Caco-2 (cell line): ENCODE measurements at regions not wholly inside any gene's neighbourhood (a gene's known extent, or its start where the extent isn't known, plus 50 kb on each side); places are given as distances from the start of the nearest gene placed in this dataset.

ENCODE experiments used
- BruUV-seq: library from RNA; stranded (reverse); fragments of 400-500 nt; replicated peaks from 2 replicates; lab custom pipeline; 2021; lab: Mats Ljungman, UMichigan
- CTCF ChIA-PET: fragments of 300-600 bp; sonication (Branson Sonifier 250); formaldehyde crosslinking; loops from one replicate; lab custom pipeline; 2022; ENCODE audit warnings: antibody characterized with exemption; lab: Charles Lee
- POLR2A ChIA-PET: fragments of 300-600 bp; sonication (Branson Sonifier 250); formaldehyde crosslinking; loops from one replicate; lab custom pipeline; 2022; ENCODE audit warnings: antibody characterized with exemption; lab: Charles Lee
- DNase-seq, 2 experiments: peaks; one replicate each; pipeline versions ENCODE4 v3.0.0 to v3.0.0-alpha.2; 2020 to 2022
- H3K27me3 ChIP-seq: replicated peaks from 2 replicates; pipeline ENCODE4 v1.6.0; 2011; ENCODE audit warnings: low read length; ENCODE audit not compliant: control insufficient read depth, insufficient read depth
- H3K36me3 ChIP-seq: 2 replicates; pipeline ENCODE4 v1.5.1; 2011; ENCODE audit warnings: low read length; ENCODE audit not compliant: control insufficient read depth, insufficient read depth
- H3K4me1 ChIP-seq: fragments of 250-450 bp; sonication (Bioruptor Pico); 2 replicates; pipeline ENCODE4 v1.5.1; 2020; ENCODE audit warnings: mild to moderate bottlenecking
- H3K4me3 ChIP-seq: 2 replicates; pipeline ENCODE4 v1.5.1; 2011; ENCODE audit warnings: low read depth, mild to moderate bottlenecking, control low read depth, low read length
- H3K9me3 ChIP-seq: fragments of 250-450 bp; sonication (Bioruptor Pico); 2 replicates; pipeline ENCODE4 v1.5.1; 2020; ENCODE audit warnings: mild to moderate bottlenecking, moderate library complexity
- H3K27ac Mint-ChIP-seq: one replicate; pipeline ENCODE4 v1.8.0; 2022; ENCODE audit warnings: mixed read lengths; ENCODE audit not compliant: unreplicated experiment
- H3K27me3 Mint-ChIP-seq: one replicate; pipeline ENCODE4 v1.8.0; 2022; ENCODE audit warnings: mixed read lengths; ENCODE audit not compliant: insufficient read depth, unreplicated experiment
- H3K36me3 Mint-ChIP-seq: one replicate; pipeline ENCODE4 v1.8.0; 2022; ENCODE audit warnings: mild to moderate bottlenecking, mixed read lengths; ENCODE audit not compliant: insufficient read depth, unreplicated experiment
- H3K4me1 Mint-ChIP-seq: one replicate; pipeline ENCODE4 v1.8.0; 2022; ENCODE audit warnings: low read depth, mixed read lengths; ENCODE audit not compliant: unreplicated experiment
- H3K4me3 Mint-ChIP-seq: one replicate; pipeline ENCODE4 v1.8.0; 2022; ENCODE audit warnings: mild to moderate bottlenecking, moderate library complexity, mixed read lengths; ENCODE audit not compliant: unreplicated experiment
- H3K9me3 Mint-ChIP-seq: one replicate; pipeline ENCODE4 v1.8.0; 2022; ENCODE audit warnings: mixed read lengths; ENCODE audit not compliant: unreplicated experiment
- intact Hi-C: fragments of 100-400 bp; cut with micrococcal nuclease; formaldehyde crosslinking; loops from one replicate; pipeline ENCODE4 v1.10.0; 2022; ENCODE audit not compliant: unreplicated experiment
- TF ChIP-seq, protein P1 (sequence below), 2 experiments: fragments of 200-600 bp in 1 of 2; IDR thresholded peaks; 1 replicate in 1 of 2; 2 replicates in 1 of 2; pipeline versions ENCODE4 v1.5.1 to v1.8.0; 2011 to 2022; ENCODE audit warnings: antibody characterized with exemption in 1 of 2, control low read depth in 1 of 2, inconsistent platforms in 1 of 2, low read depth in 1 of 2, low read length in 1 of 2, mild to moderate bottlenecking in 1 of 2, moderate library complexity in 1 of 2; ENCODE audit not compliant: insufficient read depth in 1 of 2, severe bottlenecking in 1 of 2, unreplicated experiment in 1 of 2

DNA sequence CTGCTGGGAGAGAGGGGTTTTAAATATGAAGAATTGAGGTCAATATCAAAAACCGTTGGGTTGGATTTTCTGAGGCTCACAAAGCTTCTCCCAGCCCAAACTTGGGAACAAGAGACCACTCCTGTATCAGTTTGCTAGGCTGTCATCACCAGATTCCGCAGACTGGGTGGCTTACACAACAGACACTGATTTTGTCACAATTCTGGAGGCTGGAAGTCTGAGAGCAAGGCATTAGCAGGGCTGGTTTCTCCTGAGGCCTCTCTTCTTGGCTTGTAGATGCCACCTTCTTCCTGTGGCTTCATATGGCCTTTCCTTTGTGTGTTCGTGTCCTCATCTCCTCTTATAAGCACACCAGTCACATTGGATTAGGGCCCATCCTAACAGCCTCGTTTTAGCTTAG is 122.9 kb upstream of the COPS8 start:
- Mint-ChIP-seq H3K36me3 (no peaks in the 10 kb centered on the region), H3K9me3 (peaks cover 8% of the 10 kb centered on the region), H3K27ac (no peak overlapping the region), H3K4me1 (peaks cover 6% of the 10 kb centered on the region), H3K27me3 (no peaks in the 10 kb centered on the region), H3K4me3 (no peak overlapping the region)
- CTCF ChIA-PET = no interaction called here
- Histone ChIP-seq H3K27me3 (no peaks in the 10 kb centered on the region), H3K4me3 (no peak overlapping the region), H3K4me1 (peaks cover 11% of the 10 kb centered on the region), H3K9me3 (no peaks in the 10 kb centered on the region; the same call in 1 of the 2 replicates), H3K36me3 (no peaks in the 10 kb centered on the region)
- TF ChIP-seq, protein P1, sequence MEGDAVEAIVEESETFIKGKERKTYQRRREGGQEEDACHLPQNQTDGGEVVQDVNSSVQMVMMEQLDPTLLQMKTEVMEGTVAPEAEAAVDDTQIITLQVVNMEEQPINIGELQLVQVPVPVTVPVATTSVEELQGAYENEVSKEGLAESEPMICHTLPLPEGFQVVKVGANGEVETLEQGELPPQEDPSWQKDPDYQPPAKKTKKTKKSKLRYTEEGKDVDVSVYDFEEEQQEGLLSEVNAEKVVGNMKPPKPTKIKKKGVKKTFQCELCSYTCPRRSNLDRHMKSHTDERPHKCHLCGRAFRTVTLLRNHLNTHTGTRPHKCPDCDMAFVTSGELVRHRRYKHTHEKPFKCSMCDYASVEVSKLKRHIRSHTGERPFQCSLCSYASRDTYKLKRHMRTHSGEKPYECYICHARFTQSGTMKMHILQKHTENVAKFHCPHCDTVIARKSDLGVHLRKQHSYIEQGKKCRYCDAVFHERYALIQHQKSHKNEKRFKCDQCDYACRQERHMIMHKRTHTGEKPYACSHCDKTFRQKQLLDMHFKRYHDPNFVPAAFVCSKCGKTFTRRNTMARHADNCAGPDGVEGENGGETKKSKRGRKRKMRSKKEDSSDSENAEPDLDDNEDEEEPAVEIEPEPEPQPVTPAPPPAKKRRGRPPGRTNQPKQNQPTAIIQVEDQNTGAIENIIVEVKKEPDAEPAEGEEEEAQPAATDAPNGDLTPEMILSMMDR (IDR thresholded peaks at IDR 0.05; ENCODE audit: insufficient read depth in 1 of 2, low read depth in 1 of 2, low read length in 1 of 2, severe bottlenecking in 1 of 2, unreplicated experiment in 1 of 2) = no peak
- intact Hi-C loops = loop anchor here (2.0 kb wide), 1 partner anchor 14 kb away; no protein-coding TSS in a partner anchor
- POLR2A ChIA-PET = no interaction called here
- DNase-seq = no peak
- no TSS peak for BruUV-seq

GRCh38 chr2:236963631-236964182 is 122.0 kb upstream of the COPS8 start:
- Histone ChIP-seq H3K36me3 (no peaks in the 10 kb centered on the region), H3K4me1 (peaks cover 18% of the 10 kb centered on the region), H3K27me3 (no peaks in the 10 kb centered on the region), H3K4me3 (no peak overlapping the region), H3K9me3 (no peaks in the 10 kb centered on the region; the same call in 1 of the 2 replicates)
- CTCF ChIA-PET = no interaction called here
- POLR2A ChIA-PET = no interaction called here
- H3K27ac Mint-ChIP-seq = no peak overlapping the region
- no peaks in the 10 kb centered on the region for H3K27me3 Mint-ChIP-seq
- no TSS peak for BruUV-seq
- H3K9me3 Mint-ChIP-seq = peaks cover 8% of the 10 kb centered on the region
- no peak overlapping the region for H3K4me3 Mint-ChIP-seq
- DNase-seq = no peak
- H3K36me3 Mint-ChIP-seq = no peaks in the 10 kb centered on the region
- TF ChIP-seq, protein P1 (IDR thresholded peaks at IDR 0.05; ENCODE audit: insufficient read depth in 1 of 2, low read depth in 1 of 2, low read length in 1 of 2, severe bottlenecking in 1 of 2, unreplicated experiment in 1 of 2) = no peak
- intact Hi-C loops = loop anchor here (2.0 kb wide), 1 partner anchor 13 kb away; no protein-coding TSS in a partner anchor
- H3K4me1 Mint-ChIP-seq = peaks cover 6% of the 10 kb centered on the region

DNA sequence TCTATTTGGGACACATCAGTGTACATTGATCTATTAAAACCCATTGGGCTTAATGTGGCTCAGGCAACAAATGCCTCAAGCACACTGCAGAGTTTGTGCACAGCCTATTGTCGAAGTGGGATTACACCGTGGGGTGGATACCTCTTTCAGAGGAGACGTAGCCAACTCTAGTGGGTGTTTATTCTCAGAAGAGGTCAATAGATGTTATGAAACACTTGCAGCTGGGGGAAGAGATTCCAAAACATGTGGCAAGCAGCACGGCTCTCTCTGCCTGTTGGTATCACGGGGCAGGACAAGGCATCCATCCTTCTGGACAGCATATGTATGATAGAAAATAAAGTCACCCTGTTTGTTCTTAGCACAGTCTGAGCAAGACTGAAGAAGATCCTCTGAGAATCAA is 121.4 kb upstream of the COPS8 start:
- no TSS peak for BruUV-seq
- ChIA-PET POLR2A (no interaction called here), CTCF (no interaction called here)
- Mint-ChIP-seq H3K27me3 (no peaks in the 10 kb centered on the region), H3K4me3 (no peak overlapping the region), H3K4me1 (peaks cover 6% of the 10 kb centered on the region), H3K36me3 (no peaks in the 10 kb centered on the region), H3K27ac (no peak overlapping the region), H3K9me3 (peaks cover 8% of the 10 kb centered on the region)
- TF ChIP-seq, protein P1 (IDR thresholded peaks at IDR 0.05; ENCODE audit: insufficient read depth in 1 of 2, low read depth in 1 of 2, low read length in 1 of 2, severe bottlenecking in 1 of 2, unreplicated experiment in 1 of 2) = no peak
- Histone ChIP-seq H3K36me3 (no peaks in the 10 kb centered on the region), H3K4me1 (peaks cover 18% of the 10 kb centered on the region), H3K9me3 (no peaks in the 10 kb centered on the region), H3K4me3 (no peak overlapping the region), H3K27me3 (no peaks in the 10 kb centered on the region)
- intact Hi-C loops = no loop called here
- DNase-seq = no peak
